22Rv1 (cell line): ENCODE measurements at regions not wholly inside any gene's neighbourhood (a gene's known extent, or its start where the extent isn't known, plus 50 kb on each side); places are given as distances from the start of the nearest gene placed in this dataset.

Source experiments
- ZFX ChIP-seq: fragments of 450-650 bp; IDR thresholded peaks from 2 replicates; pipeline ENCODE4 v1.6.1; 2017; ENCODE audit warnings: antibody characterized with exemption, borderline replicate concordance
- TF ChIP-seq, protein P1 (sequence below): fragments of 450-650 bp; IDR thresholded peaks from 2 replicates; pipeline ENCODE4 v1.5.1; 2017; ENCODE audit warnings: mild to moderate bottlenecking

DNA sequence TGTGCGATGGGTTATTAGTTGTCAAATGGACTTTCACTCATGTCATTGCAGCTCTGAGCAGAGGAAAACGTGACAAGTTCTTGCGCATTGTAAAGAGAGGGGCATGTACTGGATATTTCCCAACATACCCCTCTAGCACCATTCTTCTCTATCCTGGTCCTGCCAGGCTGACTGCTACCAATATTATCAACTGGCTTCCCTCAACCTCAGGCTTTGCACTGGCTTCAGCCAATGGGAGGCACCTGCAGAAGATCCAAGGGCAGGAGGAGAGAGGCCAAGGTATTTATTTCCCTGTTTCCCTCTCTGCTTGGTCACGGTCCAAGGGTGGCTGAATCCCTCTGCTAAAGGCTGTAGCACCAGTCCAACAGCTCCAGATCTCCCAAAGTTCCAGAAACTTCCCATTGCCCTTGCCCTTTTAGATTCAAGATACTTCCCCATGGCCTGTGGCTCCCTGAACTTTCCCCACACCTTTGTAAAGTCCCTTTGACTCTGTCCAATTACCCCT lies 175.6 kb upstream of the NECTIN1 start:
- TF ChIP-seq, protein P1, sequence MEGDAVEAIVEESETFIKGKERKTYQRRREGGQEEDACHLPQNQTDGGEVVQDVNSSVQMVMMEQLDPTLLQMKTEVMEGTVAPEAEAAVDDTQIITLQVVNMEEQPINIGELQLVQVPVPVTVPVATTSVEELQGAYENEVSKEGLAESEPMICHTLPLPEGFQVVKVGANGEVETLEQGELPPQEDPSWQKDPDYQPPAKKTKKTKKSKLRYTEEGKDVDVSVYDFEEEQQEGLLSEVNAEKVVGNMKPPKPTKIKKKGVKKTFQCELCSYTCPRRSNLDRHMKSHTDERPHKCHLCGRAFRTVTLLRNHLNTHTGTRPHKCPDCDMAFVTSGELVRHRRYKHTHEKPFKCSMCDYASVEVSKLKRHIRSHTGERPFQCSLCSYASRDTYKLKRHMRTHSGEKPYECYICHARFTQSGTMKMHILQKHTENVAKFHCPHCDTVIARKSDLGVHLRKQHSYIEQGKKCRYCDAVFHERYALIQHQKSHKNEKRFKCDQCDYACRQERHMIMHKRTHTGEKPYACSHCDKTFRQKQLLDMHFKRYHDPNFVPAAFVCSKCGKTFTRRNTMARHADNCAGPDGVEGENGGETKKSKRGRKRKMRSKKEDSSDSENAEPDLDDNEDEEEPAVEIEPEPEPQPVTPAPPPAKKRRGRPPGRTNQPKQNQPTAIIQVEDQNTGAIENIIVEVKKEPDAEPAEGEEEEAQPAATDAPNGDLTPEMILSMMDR, result no peak
- TF ChIP-seq ZFX, result no peak
